ENCODE measurements at regions not wholly inside any gene's neighbourhood (a gene's known extent, or its start where the extent isn't known, plus 50 kb on each side); places are given as distances from the start of the nearest gene placed in this dataset.

- TF ChIP-seq HOXB6 (CRISPR knock-in tag; IDR thresholded peaks at IDR 0.05; ENCODE audit: borderline replicate concordance) (no peak), MEF2A (IDR thresholded peaks at IDR 0.05; ENCODE audit: control insufficient read depth, low read depth, low read length) (no peak)
- TF ChIP-seq, protein P1, sequence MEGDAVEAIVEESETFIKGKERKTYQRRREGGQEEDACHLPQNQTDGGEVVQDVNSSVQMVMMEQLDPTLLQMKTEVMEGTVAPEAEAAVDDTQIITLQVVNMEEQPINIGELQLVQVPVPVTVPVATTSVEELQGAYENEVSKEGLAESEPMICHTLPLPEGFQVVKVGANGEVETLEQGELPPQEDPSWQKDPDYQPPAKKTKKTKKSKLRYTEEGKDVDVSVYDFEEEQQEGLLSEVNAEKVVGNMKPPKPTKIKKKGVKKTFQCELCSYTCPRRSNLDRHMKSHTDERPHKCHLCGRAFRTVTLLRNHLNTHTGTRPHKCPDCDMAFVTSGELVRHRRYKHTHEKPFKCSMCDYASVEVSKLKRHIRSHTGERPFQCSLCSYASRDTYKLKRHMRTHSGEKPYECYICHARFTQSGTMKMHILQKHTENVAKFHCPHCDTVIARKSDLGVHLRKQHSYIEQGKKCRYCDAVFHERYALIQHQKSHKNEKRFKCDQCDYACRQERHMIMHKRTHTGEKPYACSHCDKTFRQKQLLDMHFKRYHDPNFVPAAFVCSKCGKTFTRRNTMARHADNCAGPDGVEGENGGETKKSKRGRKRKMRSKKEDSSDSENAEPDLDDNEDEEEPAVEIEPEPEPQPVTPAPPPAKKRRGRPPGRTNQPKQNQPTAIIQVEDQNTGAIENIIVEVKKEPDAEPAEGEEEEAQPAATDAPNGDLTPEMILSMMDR (IDR thresholded peaks at IDR 0.05 in 2 of 3, conservative IDR thresholded peaks at IDR 0.05 in 1 of 3; ENCODE audit: insufficient read depth in 2 of 3, low read depth in 1 of 3, low read length in 3 of 3) = no peak
- TF ChIP-seq, protein P2, sequence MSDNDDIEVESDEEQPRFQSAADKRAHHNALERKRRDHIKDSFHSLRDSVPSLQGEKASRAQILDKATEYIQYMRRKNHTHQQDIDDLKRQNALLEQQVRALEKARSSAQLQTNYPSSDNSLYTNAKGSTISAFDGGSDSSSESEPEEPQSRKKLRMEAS (CRISPR knock-in tag; IDR thresholded peaks at IDR 0.05) = no peak
Measured at GRCh38 chr3:163821841-163822240, 1256.5 kb downstream of the SI start.
